DMS79 (cell line): ENCODE measurements at regions not wholly inside any gene's neighbourhood (a gene's known extent, or its start where the extent isn't known, plus 50 kb on each side); places are given as distances from the start of the nearest gene placed in this dataset.

Source experiments
- DNase-seq: peaks from one replicate; lab custom pipeline; 2025; lab: John Stamatoyannopoulos, UW

- no peak for DNase-seq
These were observed 635.0 kb upstream of the ID2 start for GRCh38 chr2:8046849-8047248.

- DNase-seq, result no peak
These were observed 632.7 kb upstream of the ID2 start for GRCh38 chr2:8049176-8049575.

DNA sequence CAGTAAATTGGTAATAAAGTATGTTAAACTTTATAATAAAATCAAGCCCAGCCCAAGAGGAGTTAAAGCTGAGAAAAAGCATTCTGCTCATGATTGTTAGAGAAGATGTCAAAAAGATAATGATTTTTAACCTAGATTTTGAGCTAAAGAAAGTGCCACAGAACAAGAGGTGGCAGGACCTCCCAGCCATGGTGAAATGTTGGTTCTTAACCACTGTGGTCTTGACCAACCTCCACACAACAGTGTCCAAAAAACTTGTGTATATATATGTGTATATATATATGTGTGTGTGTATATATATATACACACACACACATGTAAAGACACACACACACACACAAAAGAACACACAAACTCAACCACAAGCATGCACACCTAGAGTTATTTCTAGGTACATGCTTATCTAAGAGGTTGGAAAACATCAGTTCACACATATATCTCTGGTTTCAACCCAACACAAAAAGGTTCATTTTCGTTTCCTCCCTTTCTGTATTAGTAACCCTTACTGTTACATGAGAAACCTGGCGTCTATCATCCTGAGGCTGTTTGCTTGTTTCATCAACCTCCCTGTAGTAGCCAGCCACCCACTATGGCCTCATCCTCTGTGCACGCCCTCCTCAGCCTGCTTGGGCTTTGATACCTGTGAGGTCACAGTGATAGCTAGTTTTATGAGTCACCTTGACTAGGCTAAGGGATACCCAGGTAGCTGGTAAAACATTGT is 631.8 kb upstream of the ID2 start:
- DNase-seq, result no peak

GRCh38 chr2:8053216-8053615 is 628.6 kb upstream of the ID2 start:
- DNase-seq, result no peak

GRCh38 chr2:8054070-8054469 is 627.8 kb upstream of the ID2 start:
- no peak for DNase-seq

DNA sequence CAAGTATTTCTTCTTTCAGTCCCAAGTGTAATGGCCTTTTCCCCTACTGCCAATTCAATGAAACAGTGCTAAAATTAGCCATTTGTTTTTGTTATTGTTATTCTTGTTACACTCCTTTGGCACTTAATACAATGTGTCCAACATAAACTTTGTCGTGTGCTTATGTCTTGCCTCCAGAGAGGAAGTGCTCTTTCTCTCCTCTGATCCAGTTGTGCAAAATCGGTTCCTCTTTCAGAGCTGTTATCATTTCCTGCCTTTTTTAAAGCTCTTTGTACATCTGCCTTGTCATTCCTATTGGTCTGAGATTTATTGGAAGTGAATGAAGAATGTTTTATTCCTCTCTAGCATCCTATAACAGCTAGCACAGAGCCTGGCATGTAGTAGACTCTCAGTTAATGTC is 623.2 kb upstream of the ID2 start:
- DNase-seq, result no peak

GRCh38 chr2:8059255-8059654 is 622.6 kb upstream of the ID2 start:
- no peak for DNase-seq

DNA sequence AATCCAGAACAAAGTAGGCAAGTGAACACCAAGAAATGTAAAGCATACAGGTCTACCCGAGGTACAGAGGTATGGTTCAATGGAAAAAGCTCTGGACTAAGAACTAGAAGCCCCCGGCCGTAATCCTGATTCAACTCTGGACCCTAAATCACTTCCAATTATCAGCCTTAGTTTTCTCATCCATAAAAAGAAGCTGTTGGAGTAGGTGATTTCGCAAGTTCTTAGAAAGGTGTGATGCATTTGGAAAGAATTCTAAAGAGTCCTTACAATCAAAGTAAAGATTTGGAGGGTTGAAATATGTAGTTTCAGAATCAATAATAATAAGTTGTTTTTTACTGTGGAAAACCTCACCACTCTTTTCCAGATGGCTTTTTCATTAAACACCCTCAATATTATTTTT is 622.1 kb upstream of the ID2 start:
- no peak for DNase-seq

GRCh38 chr2:8061219-8061618 is 620.6 kb upstream of the ID2 start:
- no peak for DNase-seq

- no peak for DNase-seq
These were observed 617.3 kb upstream of the ID2 start for GRCh38 chr2:8064603-8065002.

DNA sequence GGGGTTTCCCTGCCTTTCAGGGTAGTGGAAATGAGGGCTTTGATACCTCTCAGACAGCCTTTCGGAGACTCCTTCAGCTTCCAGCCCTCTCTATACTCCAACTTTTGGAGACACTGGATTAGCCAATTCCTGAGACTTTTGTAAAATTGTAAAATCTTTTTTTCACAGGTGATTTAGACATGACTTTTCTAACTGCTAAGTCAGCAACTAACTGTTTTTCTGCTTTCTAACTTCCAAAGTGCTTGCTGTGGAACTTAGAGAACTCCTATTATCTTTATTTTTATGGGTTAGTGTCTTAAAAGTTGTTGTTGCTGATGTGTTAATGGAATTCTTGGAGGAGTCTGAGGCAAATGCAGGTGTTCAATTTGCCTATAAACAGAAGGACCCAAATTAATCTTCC is 616.7 kb upstream of the ID2 start:
- no peak for DNase-seq

DNA sequence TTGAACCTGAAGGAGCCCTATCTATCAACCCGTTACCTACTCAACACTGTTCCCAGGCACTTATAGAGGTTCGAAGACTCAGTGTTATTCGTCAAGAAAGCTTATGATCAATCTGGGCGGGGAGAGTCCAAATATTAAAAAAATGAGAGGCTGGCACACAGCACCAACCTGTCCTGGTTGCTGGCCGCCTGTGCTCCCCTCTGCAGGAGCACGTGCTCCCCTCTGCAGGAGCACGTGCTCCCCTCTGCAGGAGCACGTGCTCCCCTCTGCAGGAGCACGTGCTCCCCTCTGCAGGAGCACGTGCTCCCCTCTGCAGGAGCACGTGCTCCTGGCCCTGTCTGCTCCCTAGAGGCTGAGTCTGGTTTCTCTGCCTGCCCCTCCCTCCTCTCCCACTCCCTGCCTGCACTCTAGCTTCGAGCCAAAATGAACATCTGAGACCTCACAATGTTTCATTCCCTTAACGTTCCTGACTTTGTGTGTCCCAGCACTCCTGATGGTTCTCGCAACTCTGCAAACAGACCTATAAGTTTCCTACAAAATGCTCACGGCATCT is 614.0 kb upstream of the ID2 start:
- no peak for DNase-seq

DNA sequence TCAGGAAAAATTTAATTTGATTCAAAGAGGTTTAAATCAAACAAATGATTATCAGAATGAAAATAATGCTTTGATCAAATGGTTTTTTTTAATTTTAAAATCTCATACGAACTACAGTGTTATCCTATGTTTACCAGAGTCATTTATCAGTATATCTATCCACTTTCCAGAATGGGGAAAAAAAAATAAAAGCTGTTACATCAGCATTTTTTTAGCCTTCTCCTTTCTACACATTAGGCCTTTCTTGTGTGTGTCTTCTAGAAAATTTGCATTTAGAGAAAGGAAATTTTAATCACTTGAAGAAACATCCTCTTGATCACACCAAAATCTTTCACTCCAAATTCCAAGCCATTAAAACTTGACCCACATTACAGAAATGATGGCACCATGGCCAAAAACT is 608.9 kb upstream of the ID2 start:
- no peak for DNase-seq

GRCh38 chr2:8073916-8074315 is 607.9 kb upstream of the ID2 start:
- DNase-seq, result no peak

GRCh38 chr2:8076448-8077342 is 605.2 kb upstream of the ID2 start:
- no peak for DNase-seq

DNA sequence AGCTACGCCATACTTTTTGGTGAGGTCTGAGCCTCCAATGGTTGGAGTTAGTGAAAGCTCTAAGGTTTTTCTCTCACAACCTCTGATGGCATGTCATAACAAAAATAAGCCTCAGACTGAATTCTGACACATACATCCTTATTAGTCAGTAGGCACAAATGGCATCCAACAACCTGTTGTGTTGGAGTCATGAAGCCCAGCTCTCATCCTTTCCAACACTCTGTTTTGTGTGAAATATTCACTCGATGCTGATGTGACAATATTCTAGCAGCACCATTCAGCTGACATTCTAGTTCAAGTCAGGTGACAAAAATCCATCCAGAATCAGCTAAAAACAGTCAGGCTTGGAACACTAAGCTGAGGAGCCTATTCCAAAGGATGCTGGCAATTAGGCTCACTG is 603.2 kb upstream of the ID2 start:
- no peak for DNase-seq

GRCh38 chr2:8080063-8080462 is 601.8 kb upstream of the ID2 start:
- DNase-seq, result no peak

DNA sequence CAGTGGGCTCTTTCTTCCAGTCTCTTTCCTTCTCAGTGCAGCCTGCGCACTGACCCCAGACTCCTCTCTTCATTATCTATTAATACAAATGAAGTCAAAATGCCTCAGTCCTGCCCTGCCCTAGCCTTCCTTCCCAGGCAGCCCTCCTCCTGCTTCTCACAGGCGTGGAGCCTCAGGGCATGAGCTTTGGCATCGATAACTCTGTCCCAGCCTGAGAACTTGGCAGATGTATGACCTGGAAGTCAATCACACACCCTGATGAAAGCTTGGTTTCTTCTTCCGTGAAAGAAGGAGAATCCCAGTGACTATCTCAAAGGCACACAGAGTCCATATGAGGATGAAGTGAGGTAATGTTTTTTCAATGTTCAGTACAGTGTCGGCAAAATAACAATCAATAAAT is 600.7 kb upstream of the ID2 start:
- DNase-seq, result no peak

- no peak for DNase-seq
These were observed 599.0 kb upstream of the ID2 start for GRCh38 chr2:8082840-8083239.

DNA sequence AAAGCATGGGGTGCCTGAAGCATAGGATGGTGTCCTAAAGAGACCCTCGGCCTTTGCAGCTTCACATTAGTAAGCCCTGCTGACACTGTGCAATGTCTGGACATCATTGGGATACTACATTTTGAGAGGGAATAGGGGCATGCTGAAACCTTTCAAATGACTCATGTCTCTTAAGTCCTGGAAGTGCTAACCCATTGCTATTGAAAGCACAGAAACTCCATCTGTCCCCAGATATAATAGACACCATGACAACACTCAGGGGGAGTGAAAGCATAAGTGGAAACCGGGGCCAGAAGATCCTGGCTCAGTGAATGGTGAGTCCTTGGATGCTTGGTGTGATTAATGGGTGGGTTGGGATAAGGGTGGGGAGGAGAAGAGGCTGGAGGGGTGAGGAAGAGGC is 595.5 kb upstream of the ID2 start:
- DNase-seq, result no peak

- no peak for DNase-seq
These were observed 594.9 kb upstream of the ID2 start for GRCh38 chr2:8086796-8087479.

DNA sequence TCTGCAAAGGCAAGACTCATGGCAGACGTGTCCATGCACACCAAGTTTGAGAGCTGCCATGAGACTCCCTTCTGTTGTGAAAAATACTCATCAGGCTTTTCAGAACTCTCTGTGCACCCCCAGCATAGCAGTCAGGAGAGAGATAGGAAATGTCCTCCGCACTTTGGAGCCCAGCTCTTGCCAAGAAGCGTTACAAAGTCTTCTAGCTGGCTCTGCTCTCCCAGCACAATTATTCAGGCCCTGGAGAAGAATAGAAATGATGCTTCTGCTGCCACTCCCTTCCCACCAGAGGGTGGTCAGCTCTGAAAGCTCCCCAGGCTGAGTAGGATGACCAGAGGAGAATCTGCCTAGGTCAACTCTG is 594.4 kb upstream of the ID2 start:
- no peak for DNase-seq

- no peak for DNase-seq
These were observed 593.0 kb upstream of the ID2 start for GRCh38 chr2:8088810-8089209.
